ENCODE measurements at regions not wholly inside any gene's neighbourhood (a gene's known extent, or its start where the extent isn't known, plus 50 kb on each side); places are given as distances from the start of the nearest gene placed in this dataset.
"Not testable (repeated sequence)": the region's sequence is repeated elsewhere in the genome, so short reads cannot be mapped to it uniquely, and the experiment has no call there.

DNA sequence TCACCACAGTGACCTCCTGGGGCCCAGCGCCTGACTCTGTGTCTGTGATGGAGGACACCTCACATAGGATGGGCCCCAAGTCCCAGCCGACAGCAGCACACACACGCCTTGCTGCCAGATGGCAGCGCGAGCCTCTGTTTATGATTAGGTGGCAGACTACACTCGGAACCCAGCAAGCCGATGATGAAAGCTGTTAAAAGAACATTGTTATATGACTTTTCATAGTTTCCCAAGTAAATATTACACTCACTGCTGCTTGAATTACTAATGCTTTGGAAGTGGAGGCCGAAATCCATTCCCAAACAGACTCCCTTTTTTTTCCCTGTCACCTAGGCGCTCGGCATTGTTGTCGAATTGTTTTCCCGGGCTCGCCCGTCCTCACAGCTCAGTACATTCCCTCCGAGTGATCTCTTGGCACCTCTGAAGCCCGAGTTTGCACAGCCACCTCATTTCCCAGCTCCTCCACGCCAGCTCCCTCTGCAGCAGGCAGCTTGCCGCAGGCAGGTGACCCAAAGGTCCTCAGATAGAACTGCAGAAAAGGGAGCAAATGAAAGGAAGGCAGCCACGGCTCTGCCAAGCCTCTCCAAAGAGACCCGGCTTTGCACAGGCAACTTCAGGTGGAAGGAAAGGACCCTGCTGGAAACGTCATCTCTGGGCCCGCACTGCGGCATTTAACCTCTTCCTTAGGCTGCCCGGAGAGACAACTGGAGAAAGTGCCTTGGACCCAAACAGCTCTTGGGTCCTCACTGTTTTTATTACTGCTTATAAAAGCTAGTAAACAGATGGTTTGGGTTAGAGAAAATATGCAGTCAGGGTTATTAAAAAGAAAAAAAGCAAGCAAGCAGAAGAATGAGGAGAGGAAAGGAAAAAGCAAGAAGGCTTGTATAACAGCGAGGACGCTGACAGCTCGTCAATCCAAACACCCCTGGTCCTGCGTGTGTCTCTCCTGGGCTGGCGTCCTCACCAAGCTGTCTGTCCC, 72.2 kb upstream of the SLC25A33 start:
- DNase-seq (ENCODE audit: low read depth): no peak

DNA sequence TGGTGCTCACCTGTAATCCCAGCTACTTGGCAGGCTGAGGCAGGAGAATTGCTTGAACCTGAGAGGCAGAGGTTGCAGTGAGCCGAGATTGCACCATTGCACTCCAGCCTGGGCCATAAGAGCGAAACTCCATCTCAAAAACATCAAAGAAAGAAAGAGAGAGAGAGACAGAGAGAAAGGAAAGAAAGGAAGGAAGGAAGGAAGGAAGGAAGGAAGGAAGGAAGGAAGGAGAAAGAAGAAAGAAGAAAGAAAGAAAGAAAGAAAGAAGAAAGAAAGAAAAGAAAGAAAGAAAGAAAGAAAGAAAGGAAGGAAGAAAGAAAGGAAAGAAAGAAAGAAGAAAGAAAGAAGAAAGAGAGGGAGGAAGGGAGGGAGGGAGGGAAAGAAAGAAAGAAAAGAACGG, 69.4 kb upstream of the SLC25A33 start:
- not testable (repeated sequence) for DNase-seq (ENCODE audit: low read depth)

DNA sequence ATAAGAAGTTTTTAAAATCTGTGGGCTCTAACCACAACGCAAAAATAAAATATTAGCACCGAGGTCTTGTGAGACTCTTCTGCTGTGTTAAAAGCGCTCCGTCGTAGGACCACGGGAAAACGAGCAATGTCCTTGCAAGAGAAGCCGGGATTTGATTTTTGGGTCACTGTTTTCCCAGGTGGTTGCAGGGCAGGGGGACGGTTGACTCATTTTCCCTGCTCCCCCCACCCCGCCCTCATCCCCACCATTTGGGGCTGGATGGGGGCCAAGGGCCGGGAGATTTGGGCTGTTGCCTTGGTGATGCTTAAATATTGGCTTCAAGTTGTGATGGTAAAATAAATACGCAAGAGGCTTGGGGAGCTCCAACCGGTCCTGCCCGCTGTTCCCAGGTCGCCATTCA, 67.6 kb upstream of the SLC25A33 start:
- DNase-seq (ENCODE audit: low read depth): no peak

DNA sequence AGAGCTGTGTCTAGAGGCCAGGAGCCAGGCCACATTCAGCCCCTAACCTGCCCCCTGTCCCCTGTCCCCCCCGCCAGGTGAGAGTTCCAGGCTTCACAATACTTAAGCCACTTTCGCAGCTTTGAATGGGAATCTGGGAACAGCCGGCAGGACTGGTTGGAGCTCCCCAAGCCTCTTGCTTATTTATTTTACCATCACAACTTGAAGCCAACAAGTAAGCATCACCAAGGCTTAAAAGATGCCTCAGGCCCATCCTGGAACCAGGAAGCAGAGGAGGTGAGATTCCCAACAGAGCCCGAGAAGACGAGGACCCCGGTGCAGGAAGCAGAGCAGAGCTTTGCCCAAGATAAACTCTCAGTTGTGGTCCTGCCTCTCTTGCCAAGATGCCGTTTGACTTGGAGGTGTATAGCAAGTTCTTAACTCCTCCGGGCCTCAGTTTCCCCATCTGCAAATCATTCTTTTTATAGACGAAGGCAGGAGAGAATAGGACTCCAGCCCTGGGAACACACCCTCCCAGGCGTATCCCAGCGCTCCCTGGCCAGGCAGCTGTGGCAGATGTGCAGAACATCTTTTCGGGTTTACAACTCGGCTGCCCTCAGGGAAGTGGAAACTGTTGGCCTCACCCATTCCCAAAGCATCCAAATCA, 66.8 kb upstream of the SLC25A33 start:
- DNase-seq (ENCODE audit: low read depth): no peak

DNA sequence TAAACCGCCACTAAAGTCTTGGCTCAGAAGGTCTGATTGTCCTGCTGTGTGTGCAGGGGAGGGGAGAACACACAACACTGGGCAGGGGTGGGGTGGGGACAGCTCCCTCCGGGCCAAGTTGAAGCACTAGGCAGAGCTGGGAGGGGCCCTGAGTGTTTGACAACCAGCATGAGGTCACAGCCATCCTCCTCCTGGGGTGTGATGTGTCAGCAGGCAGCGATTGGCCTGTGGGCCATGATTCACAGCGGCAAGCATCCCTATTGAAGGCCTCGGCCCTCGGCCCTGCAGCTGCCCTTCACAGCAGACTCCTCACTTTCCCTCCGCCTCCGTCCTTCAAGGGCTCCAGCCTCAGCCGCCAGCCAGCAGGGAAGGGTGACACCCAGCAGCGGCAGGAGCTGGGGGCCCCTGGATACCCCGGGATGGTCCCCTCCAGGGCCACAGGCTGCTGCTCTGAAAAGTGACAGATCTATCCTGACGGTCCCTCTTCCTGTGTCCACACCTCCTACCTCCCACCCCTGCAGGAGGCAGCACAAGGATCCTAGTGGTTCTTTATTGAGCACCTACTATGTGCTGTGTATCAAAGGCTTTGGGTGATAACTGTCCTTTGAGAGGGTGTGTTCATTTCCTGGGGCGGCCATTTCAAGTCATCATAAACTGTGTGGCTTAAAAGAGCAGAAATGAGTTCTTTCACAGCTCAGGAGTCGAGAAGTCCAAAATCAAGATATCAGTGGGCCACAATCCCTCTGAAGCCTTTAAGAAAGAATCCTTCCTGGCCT, 66.0 kb upstream of the SLC25A33 start:
- no peak for DNase-seq (ENCODE audit: low read depth)

DNA sequence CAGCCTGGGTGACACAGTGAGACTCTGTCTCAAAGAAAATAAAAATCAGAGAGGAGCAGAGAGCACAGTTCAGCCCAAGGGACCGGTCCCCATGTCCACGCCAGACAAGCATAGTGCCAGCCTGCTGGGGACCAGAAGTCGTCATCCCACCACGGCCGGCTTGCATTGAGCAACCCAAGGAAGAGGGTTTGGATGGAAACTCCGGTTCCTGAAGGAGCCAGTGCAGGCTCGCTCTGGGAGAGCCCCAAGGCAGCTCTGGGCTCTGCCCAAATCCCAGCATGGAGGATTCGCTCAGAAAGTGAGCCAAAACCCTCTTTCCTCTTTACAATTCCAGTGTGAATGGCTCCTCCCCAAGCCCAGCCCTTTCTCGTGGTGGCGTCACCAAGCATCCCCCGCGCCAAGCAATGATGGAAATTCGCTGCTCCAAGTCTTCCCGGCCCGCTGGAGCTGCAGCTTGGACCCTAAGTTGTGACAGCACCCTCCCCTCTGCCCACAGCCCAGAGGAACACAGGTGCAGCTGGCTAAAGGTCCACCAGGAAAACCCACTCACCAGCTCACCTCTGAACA, 64.1 kb upstream of the SLC25A33 start:
- no peak for DNase-seq (ENCODE audit: low read depth)

DNA sequence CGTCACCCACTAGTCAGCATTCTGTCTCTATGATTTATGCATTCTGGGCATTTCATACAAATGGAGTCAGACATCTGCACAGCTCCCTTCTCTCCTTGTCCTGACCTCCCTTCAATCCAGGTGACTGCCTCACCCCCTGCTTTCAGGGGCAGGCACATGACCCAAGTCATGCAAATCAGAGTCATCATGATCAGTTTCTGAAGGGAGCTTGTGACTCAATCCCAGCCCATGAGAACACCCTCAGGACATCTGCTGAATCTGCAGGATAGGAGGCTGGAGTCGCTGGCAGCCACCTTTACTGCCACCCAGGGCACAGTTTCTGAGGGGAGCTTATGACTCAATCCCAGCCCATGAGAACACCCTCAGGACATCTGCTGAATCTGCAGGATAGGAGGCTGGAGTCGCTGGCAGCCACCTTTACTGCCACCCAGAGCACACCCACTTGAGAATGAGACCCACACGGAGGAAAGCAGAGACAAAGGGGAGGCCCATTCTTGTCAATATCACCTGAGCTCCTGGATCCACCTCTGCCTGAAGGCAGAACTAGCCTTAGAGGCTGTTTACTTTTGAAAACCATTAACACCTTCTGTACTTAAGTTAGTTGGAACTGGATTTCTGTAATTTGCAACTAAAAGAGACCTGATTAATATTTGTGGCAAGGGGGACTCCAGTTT, 62.3 kb upstream of the SLC25A33 start:
- DNase-seq (ENCODE audit: low read depth): no peak

DNA sequence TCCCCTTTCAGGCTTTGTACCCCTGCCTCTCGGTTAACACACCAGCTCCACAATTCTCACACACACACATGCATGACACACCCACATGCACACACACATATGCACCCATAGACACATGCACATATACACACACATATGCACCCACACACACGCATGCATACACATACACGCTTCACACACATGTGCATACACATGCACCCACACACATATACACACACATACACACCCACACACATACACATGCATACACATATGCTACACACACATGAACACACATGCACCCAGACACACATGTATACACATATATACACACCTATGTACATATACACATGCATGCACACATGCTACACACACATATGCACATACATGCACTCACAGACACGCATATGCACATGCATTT, 61.7 kb upstream of the SLC25A33 start:
- no peak for DNase-seq (ENCODE audit: low read depth)

DNA sequence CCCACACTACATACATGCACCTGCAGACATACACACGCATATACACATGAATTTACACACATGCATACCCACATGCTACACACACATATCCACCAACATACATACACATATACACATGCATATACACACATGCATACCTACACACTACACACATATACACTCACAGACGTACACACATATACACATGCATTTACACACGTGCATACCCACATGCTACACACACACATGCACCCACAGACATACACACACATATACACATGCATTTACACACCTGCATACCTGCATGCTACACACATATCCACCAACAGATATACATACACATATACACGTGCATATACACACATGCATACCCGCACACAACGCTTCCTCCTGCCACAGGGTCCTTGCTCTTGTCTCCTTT, 61.2 kb upstream of the SLC25A33 start:
- DNase-seq (ENCODE audit: low read depth): no peak

DNA sequence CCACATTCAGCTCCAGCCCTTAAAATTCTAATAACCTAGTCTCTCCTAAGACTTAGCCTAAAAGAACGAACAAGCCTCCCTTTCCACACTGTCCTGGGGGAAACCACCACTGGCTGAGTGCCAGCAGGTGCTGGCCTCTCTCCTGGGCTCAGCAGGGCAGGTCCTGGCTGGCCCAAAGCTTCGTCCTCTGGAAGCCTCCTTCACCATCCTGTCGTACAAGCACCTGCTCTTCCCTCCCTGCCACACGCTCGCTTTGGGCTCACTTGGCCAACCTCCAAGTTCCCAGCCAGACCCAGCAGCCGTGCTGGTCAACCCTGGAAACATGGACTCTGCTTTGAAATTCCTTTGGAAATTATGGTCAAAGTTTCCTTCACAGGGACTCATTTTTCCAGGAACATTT, 58.2 kb upstream of the SLC25A33 start:
- DNase-seq (ENCODE audit: low read depth): no peak

DNA sequence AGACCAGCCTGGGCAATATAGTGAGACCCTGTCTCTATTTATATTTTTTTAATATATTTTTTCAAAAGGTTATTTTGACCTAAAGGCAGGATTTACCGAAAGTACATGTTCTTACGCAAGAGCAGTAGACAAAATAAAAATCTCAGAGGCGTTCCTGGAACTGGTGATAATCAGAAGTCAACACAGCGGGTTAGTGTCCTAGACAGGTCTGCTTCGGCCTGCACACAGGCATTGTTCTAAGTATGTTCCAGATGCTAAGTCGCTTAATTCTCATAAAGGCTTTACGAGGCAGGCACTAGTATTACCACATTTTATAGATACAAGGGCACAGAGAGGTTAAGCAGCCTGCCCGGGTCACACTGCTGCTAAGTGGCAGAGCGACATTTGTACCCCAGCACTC, 56.9 kb upstream of the SLC25A33 start:
- no peak for DNase-seq (ENCODE audit: low read depth)

DNA sequence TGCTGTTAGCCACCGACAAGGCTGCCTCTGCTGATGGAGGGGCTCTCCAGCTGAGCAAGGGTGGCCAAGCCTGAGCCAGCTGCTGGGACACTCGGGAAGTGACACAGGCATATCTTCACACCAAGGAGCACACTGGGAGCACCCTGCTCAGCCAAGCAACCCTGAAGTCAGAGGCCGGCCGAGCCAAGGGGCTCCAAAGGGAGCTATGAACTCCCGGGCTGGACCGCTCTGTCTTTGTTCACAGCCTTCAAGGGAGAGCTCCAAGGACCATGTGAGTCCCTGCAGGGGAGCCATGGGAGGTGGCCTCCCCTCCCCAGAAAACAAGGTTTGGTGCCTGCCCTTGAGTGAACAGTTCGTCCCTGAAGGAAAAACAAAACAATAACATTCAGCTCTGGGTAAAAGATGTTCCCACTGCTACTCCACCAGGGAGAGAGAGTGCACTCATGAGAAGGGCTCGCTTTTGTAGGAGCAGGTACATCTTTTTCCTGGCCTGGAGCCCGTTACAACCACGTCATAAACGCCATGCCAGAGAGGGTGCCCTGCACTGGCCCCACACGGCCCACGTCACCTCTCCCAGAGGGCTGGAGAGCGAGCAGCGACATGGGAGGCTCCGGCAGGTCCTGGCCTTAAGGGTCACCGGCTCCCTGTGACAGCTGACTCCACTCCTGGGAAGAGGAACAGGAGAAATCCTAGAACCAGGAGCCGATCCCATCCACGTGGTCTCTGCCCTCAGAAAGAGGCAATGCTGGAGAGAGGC, 56.3 kb upstream of the SLC25A33 start:
- no peak for DNase-seq (ENCODE audit: low read depth)

DNA sequence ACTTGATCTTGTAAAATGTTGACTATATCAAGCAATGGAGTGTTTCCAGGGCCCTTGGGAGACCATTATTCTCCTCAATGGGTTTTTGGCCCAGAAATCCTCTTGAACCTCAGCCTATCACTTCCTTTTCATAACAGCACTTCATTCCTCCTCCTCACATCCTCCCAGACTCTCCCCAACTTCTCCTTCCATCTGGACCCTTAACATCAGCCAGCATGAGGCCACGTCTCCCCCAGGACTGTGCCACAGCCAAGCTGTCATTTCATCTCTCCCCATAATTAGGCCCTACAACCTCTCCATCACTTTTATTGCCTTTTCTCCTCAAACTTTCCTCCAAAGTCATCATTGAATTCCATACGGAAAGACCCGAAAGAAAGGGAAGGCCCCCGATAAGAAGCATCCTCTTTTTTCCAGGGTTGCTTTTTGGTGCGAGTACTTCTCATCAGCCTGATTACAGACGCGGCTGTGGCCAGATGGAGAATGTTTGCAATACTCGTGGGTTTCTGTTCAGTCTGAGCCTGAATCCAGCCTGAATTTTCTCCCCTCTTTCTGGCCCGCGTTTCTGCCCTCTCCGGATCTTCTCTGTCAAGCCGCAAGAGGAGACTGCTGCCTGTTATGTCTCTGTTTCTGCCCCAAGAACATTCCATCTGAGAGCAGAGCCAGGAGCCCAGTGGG, 52.7 kb upstream of the SLC25A33 start:
- DNase-seq (ENCODE audit: low read depth): no peak

Measured in activated gamma-delta T cell treated with anti-CD3 and anti-CD28 coated beads, Interleukin-2, amount 50 U/mL, for 16 hours (primary cell).